ENCODE measurements at regions not wholly inside any gene's neighbourhood (a gene's known extent, or its start where the extent isn't known, plus 50 kb on each side); places are given as distances from the start of the nearest gene placed in this dataset.

- H3K9me3 ChIP-seq (replicated peaks in 1 of 3) = no peaks in the 10 kb centered on the region
- H3K4me3 ChIP-seq = no peak overlapping the region
- H3K36me3 ChIP-seq (replicated peaks in 1 of 2) = no peaks in the 10 kb centered on the region
- DNase-seq = no peak
- intact Hi-C loops (cut with DNase I) = no loop called here
- no peaks in the 10 kb centered on the region for H3K4me1 ChIP-seq (replicated peaks in 1 of 2)
- H3K27ac ChIP-seq = no peak overlapping the region
- peaks cover 8% of the 10 kb centered on the region for H3K27me3 ChIP-seq
- WGBS, 4 donors = 71 to 80% (median 75%) methylated on average over 8 of the region's 8 CpGs
- no peak for TF ChIP-seq POLR2A (IDR thresholded peaks at IDR 0.05)
- TF ChIP-seq CTCF (IDR thresholded peaks at IDR 0.05) = no peak
Observed at GRCh38 chr4:184953421-184953945, 64.8 kb upstream of the HELT start.

GRCh38 chr4:184953971-184954370, 64.3 kb upstream of the HELT start:
- intact Hi-C loops (cut with DNase I) = no loop called here
- Histone ChIP-seq H3K27ac (no peak overlapping the region), H3K4me1 (replicated peaks in 1 of 2) (no peaks in the 10 kb centered on the region), H3K27me3 (peaks cover 8% of the 10 kb centered on the region), H3K4me3 (no peak overlapping the region), H3K36me3 (replicated peaks in 1 of 2) (no peaks in the 10 kb centered on the region), H3K9me3 (replicated peaks in 1 of 3) (no peaks in the 10 kb centered on the region)
- TF ChIP-seq CTCF (IDR thresholded peaks at IDR 0.05) (no peak), POLR2A (IDR thresholded peaks at IDR 0.05) (no peak)
- DNase-seq = no peak
- 74 to 86% (median 79%) methylated on average over 9 of the region's 9 CpGs for WGBS, 4 donors

GRCh38 chr4:184954482-184954881, 63.8 kb upstream of the HELT start:
- intact Hi-C loops (cut with DNase I) = no loop called here
- Histone ChIP-seq H3K4me1 (replicated peaks in 1 of 2) (no peaks in the 10 kb centered on the region), H3K4me3 (no peak overlapping the region), H3K27ac (no peak overlapping the region), H3K27me3 (peaks cover 8% of the 10 kb centered on the region), H3K36me3 (replicated peaks in 1 of 2) (no peaks in the 10 kb centered on the region), H3K9me3 (replicated peaks in 1 of 3) (no peaks in the 10 kb centered on the region)
- TF ChIP-seq POLR2A (IDR thresholded peaks at IDR 0.05) = no peak
- WGBS, 4 donors = 83 to 90% (median 84%) methylated on average over 11 to 12 of the region's 12 CpGs
- no peak for DNase-seq

- H3K27ac ChIP-seq = no peak overlapping the region
- no peaks in the 10 kb centered on the region for H3K4me1 ChIP-seq (replicated peaks in 1 of 2)
- H3K4me3 ChIP-seq = no peak overlapping the region
- H3K27me3 ChIP-seq = peaks cover 8% of the 10 kb centered on the region
- intact Hi-C loops (cut with DNase I) = no loop called here
- DNase-seq = peak in 1 of 7 donors; percentile 23
- no peaks in the 10 kb centered on the region for H3K36me3 ChIP-seq (replicated peaks in 1 of 2)
- TF ChIP-seq POLR2A (IDR thresholded peaks at IDR 0.05) (no peak), CTCF (IDR thresholded peaks at IDR 0.05) (no peak)
- no peaks in the 10 kb centered on the region for H3K9me3 ChIP-seq (replicated peaks in 1 of 3)
- 48 to 68% (median 62%) methylated on average over 5 of the region's 5 CpGs for WGBS, 4 donors
Observed at GRCh38 chr4:184955116-184955515, 63.2 kb upstream of the HELT start.

- no peaks in the 10 kb centered on the region for H3K4me1 ChIP-seq (replicated peaks in 1 of 2)
- peaks cover 8% of the 10 kb centered on the region for H3K27me3 ChIP-seq
- 83 to 93% (median 89%) methylated on average over 8 of the region's 8 CpGs for WGBS, 4 donors
- DNase-seq = peak in 1 of 7 donors; percentile 6
- TF ChIP-seq CTCF (IDR thresholded peaks at IDR 0.05) (no peak), POLR2A (IDR thresholded peaks at IDR 0.05) (no peak)
- H3K4me3 ChIP-seq = no peak overlapping the region
- no peaks in the 10 kb centered on the region for H3K36me3 ChIP-seq (replicated peaks in 1 of 2)
- H3K9me3 ChIP-seq (replicated peaks in 1 of 3) = no peaks in the 10 kb centered on the region
- H3K27ac ChIP-seq = no peak overlapping the region
- intact Hi-C loops (cut with DNase I) = no loop called here
Observed at GRCh38 chr4:184955636-184956035, 62.7 kb upstream of the HELT start.
